Small intestine (tissue), 7 donors: ENCODE measurements at regions not wholly inside any gene's neighbourhood (a gene's known extent, or its start where the extent isn't known, plus 50 kb on each side); places are given as distances from the start of the nearest gene placed in this dataset.
"Not testable (repeated sequence)": the region's sequence is repeated elsewhere in the genome, so short reads cannot be mapped to it uniquely, and the experiment has no call there.

ENCODE experiments used
- DNase-seq, 2 donors: peaks; one replicate each; pipeline versions ENCODE4 v3.0.0 to v3.0.0-alpha.2; 2013
- FAIRE-seq: peaks from 2 replicates; lab custom pipeline; 2012; peaks lifted over from hg19 to GRCh38; lab: Jason Lieb, UNC
- H3K27ac ChIP-seq, 3 donors: one replicate each; pipeline ENCODE4 v1.5.1; 2013; ENCODE audit warnings: low read length in 2 of 3, mild to moderate bottlenecking in 2 of 3, control low read depth in 1 of 3, inconsistent platforms in 1 of 3, low read depth in 1 of 3, moderate library complexity in 1 of 3
- H3K27me3 ChIP-seq, 3 donors: one replicate each; pipeline ENCODE4 v1.6.1; 2013; ENCODE audit warnings: low read length in 3 of 3, inconsistent platforms in 1 of 3; ENCODE audit not compliant: control insufficient read depth in 3 of 3, insufficient read depth in 3 of 3
- H3K36me3 ChIP-seq, 3 donors: one replicate each; pipeline ENCODE4 v1.6.1; 2013; ENCODE audit warnings: low read length in 3 of 3, inconsistent platforms in 1 of 3, low read depth in 1 of 3, mild to moderate bottlenecking in 1 of 3, moderate library complexity in 1 of 3; ENCODE audit not compliant: control insufficient read depth in 3 of 3, insufficient read depth in 2 of 3
- H3K4me1 ChIP-seq, 3 donors: one replicate each; pipeline ENCODE4 v1.6.1; 2013; ENCODE audit warnings: low read length in 2 of 3, inconsistent platforms in 1 of 3, low read depth in 1 of 3, mild to moderate bottlenecking in 1 of 3, moderate library complexity in 1 of 3; ENCODE audit not compliant: control insufficient read depth in 3 of 3, insufficient read depth in 2 of 3
- H3K4me3 ChIP-seq, 3 donors: one replicate each; pipeline ENCODE4 v1.5.1; 2013; ENCODE audit warnings: low read length in 3 of 3, control low read depth in 1 of 3, inconsistent platforms in 1 of 3, low read depth in 1 of 3, mild to moderate bottlenecking in 1 of 3, moderate library complexity in 1 of 3
- H3K9me3 ChIP-seq, 2 donors: one replicate each; pipeline ENCODE4 v1.6.1; 2013; ENCODE audit warnings: low read depth in 1 of 2, low read length in 1 of 2; ENCODE audit not compliant: control insufficient read depth in 2 of 2, insufficient read depth in 1 of 2
- WGBS, 3 donors: extraction: QIAGEN DNeasy Blood & Tissue Kit; methylation state at CpG; one replicate each; pipeline ENCODE4 v1.1.7; 2013; 5-methylcytosine and 5-hydroxymethylcytosine counted together
- donor health status: healthy with polysubstance abuse.
- donor health status: control.
- donor health status: control.
- donor health status: Bipolar disorder and iron deficiency.
- donor health status: healthy.

DNA sequence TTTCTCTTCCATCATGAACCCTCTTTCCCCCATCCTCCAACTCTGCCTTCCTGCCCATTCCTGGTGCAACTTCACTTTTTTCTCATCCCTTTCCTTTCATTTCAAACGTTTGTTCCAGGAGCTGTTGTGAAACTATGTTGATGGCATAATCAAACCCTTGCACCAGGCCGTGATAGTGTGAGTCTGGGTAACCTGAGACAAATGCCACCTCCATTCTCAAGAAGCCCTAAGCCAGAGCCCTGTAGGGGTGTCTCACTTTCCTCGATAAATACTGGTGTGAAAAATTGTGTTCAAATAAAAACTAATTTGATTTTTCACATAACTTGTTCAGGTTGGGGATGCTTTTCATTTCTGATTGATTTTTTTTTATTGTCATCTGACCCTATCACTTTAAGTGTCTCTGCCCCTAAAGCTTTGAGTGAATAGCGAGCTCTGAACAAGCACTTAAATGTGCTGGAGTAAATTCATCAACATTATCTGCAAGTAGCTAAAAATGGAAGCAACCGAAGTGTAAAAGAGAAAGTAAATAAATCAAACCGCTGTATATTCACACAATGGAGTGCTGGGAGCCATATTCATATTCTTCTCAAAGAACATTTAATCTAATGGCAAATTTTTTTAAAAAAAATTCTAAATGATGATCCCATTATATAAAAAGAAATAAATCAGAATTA, 303.1 kb upstream of the CDYL start:
- WGBS, 3 donors, result 53 to 60% (median 56%) methylated on average over 6 of the region's 6 CpGs
- no peak for DNase-seq
- FAIRE-seq, result no peak

GRCh38 chr6:4472222-4472621, 304.0 kb upstream of the CDYL start:
- DNase-seq, result no peak
- 86 to 94% (median 93%) methylated on average over 3 of the region's 3 CpGs for WGBS, 3 donors
- no peak for FAIRE-seq
- no peaks in the 10 kb centered on the region for H3K4me1 ChIP-seq
- H3K36me3 ChIP-seq, result no peaks in the 10 kb centered on the region
- H3K4me3 ChIP-seq, result no peak overlapping the region
- H3K27ac ChIP-seq, result no peak overlapping the region
- peaks cover 0 to 27% of the 10 kb centered on the region in 2 donors for H3K9me3 ChIP-seq
- H3K27me3 ChIP-seq, result no peaks in the 10 kb centered on the region

More for the DNA sequence above, 303.1 kb upstream of the CDYL start:
- Histone ChIP-seq H3K27me3 (no peaks in the 10 kb centered on the region), H3K36me3 (no peaks in the 10 kb centered on the region), H3K27ac (no peak overlapping the region), H3K4me1 (no peaks in the 10 kb centered on the region), H3K4me3 (no peak overlapping the region), H3K9me3 (peaks cover 0 to 27% of the 10 kb centered on the region in 2 donors)

DNA sequence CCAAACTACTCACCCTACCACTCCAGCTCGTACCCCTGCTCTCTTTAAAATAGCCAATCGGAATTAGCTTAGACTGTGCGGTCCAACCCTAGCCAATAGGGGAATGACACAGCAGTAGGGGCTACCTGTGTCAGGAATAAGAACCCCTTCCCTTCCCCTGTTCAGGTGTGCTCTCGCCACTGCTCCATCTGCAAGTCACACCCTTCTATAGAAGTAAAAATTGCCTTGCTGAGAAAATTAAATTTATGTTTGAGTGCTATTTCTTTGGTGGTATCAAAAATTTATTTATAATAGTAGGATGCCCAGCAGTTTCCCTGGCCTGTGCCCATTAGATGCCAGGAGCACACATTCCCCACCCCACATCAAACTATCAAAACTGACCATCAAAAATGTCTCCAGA, 304.7 kb upstream of the CDYL start:
- H3K27ac ChIP-seq, H3K36me3 ChIP-seq, H3K27me3 ChIP-seq, H3K4me3 ChIP-seq, H3K4me1 ChIP-seq, FAIRE-seq, DNase-seq: not testable (repeated sequence)
- peaks cover 0 to 27% of the 10 kb centered on the region in 2 donors for H3K9me3 ChIP-seq
- 85 to 95% (median 95%) methylated on average over 4 of the region's 4 CpGs for WGBS, 3 donors

GRCh38 chr6:4470698-4471210, 305.4 kb upstream of the CDYL start:
- no peak for FAIRE-seq

GRCh38 chr6:4466769-4467480, 309.3 kb upstream of the CDYL start:
- H3K9me3 ChIP-seq, result peaks cover 0 to 20% of the 10 kb centered on the region in 2 donors
- H3K4me3 ChIP-seq, result no peak overlapping the region
- 75 to 82% (median 78%) methylated on average over 9 of the region's 9 CpGs for WGBS, 3 donors
- H3K4me1 ChIP-seq, result no peaks in the 10 kb centered on the region
- no peaks in the 10 kb centered on the region for H3K36me3 ChIP-seq
- peaks cover 0 to 5% (median 2%) of the 10 kb centered on the region in 3 donors for H3K27me3 ChIP-seq
- FAIRE-seq (no peak), DNase-seq (no peak)
- no peak overlapping the region for H3K27ac ChIP-seq

More at GRCh38 chr6:4470698-4471210, 305.4 kb upstream of the CDYL start:
- no peak overlapping the region for H3K27ac ChIP-seq
- H3K4me3 ChIP-seq, result no peak overlapping the region
- no peaks in the 10 kb centered on the region for H3K36me3 ChIP-seq
- DNase-seq, result no peak
- peaks cover 0 to 27% of the 10 kb centered on the region in 2 donors for H3K9me3 ChIP-seq
- 81 to 92% (median 89%) methylated on average over 7 of the region's 7 CpGs for WGBS, 3 donors
- no peaks in the 10 kb centered on the region for H3K27me3 ChIP-seq
- H3K4me1 ChIP-seq, result no peaks in the 10 kb centered on the region

DNA sequence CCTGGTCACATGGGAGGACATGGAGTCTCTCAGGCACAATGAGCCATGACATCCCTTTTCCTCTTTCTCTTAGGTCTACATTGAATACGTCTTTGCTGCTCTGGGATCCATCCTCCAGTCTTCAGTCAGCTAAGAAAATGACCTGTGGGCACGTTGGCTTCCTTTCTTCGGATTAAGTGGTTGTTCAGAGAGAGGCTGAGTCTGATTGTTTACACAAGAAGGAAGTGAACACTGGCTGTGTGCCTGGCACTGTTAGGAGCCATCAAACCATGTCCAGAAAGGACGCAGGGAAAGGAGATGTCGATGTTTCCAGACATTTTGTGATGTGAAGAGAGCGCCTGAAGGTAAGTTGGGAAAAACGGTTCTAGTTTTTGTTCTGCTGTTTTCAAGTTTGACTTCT, 309.9 kb upstream of the CDYL start:
- peaks cover 0 to 14% of the 10 kb centered on the region in 2 donors for H3K9me3 ChIP-seq
- FAIRE-seq, result no peak
- no peaks in the 10 kb centered on the region for H3K36me3 ChIP-seq
- WGBS, 3 donors, result 47 to 51% (median 49%) methylated on average over 7 of the region's 7 CpGs
- H3K4me1 ChIP-seq, result no peaks in the 10 kb centered on the region
- no peak for DNase-seq
- H3K27me3 ChIP-seq, result peaks cover 0 to 5% (median 2%) of the 10 kb centered on the region in 3 donors
- no peak overlapping the region for H3K27ac ChIP-seq
- H3K4me3 ChIP-seq, result no peak overlapping the region

DNA sequence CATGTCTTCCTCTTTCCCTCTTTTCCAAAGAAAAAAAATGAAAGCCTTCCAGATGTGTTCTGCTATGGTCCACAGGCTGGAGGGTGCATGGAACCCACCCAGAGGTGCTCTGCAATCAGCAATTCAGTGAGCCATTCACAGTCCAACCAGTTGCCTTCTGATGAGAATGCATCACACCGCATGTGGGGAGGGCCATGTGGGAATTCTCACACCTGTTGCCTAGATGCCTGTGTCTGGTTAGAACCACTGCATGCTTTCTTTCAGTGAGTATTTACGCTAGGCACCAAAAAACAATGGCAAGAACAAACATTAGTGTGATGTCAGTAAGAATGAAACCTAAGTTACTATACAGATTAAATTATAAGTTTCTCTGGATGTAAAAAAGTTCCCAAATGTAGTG, 311.6 kb upstream of the CDYL start:
- no peak for DNase-seq
- H3K4me1 ChIP-seq, result no peaks in the 10 kb centered on the region
- FAIRE-seq, result no peak
- WGBS, 3 donors, result 91 to 94% (median 92%) methylated on average over 2 of the region's 2 CpGs
- no peak overlapping the region for H3K4me3 ChIP-seq
- no peaks in the 10 kb centered on the region for H3K36me3 ChIP-seq
- peaks cover 0 to 5% (median 4%) of the 10 kb centered on the region in 3 donors for H3K27me3 ChIP-seq
- H3K9me3 ChIP-seq, result no peaks in the 10 kb centered on the region
- H3K27ac ChIP-seq, result no peak overlapping the region

DNA sequence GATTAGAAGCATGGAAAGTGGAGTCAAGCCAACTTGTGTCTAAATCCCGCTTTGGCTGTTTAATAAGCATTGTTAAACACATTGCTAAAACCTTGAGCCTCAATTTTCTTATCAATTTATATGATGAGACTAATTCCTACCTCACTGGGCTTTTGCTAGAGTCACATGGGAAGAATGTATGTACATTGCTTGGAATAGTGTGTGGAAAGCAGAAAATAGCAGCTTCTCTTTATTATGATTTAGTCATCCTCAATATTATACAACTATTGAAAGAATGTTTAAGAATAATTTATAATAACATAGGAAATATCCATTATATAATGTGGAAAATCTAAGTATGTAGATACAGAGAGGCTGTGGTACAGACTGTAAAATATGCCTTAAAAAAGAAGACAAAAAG, 313.0 kb upstream of the CDYL start:
- Histone ChIP-seq H3K27ac (no peak overlapping the region), H3K9me3 (no peaks in the 10 kb centered on the region), H3K4me3 (no peak overlapping the region), H3K36me3 (no peaks in the 10 kb centered on the region), H3K4me1 (no peaks in the 10 kb centered on the region), H3K27me3 (peaks cover 0 to 5% (median 5%) of the 10 kb centered on the region in 3 donors)
- DNase-seq, result no peak
- FAIRE-seq, result no peak
- WGBS, 3 donors, result 53 to 83% (median 73%) methylated on average over 1 of the region's 1 CpG
